ENCODE measurements at regions not wholly inside any gene's neighbourhood (a gene's known extent, or its start where the extent isn't known, plus 50 kb on each side); places are given as distances from the start of the nearest gene placed in this dataset.

DNA sequence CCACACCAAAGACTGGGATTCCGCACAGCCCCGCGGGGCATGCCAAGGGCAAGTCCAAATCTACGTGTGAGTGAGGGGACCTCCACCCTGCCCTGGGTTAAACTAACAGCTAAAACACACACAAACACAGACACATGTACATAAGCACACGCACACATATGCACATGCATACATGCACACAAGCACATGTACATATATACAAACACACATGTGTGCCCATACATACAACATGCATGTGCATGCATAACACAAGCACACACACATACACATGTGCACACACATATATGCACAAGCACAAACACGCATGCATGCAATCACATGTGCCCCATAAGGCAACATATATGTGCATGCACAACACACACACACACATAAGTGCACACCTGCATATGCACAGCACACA lies 136.7 kb downstream of the SOX1 start:
- TF ChIP-seq, protein P1, sequence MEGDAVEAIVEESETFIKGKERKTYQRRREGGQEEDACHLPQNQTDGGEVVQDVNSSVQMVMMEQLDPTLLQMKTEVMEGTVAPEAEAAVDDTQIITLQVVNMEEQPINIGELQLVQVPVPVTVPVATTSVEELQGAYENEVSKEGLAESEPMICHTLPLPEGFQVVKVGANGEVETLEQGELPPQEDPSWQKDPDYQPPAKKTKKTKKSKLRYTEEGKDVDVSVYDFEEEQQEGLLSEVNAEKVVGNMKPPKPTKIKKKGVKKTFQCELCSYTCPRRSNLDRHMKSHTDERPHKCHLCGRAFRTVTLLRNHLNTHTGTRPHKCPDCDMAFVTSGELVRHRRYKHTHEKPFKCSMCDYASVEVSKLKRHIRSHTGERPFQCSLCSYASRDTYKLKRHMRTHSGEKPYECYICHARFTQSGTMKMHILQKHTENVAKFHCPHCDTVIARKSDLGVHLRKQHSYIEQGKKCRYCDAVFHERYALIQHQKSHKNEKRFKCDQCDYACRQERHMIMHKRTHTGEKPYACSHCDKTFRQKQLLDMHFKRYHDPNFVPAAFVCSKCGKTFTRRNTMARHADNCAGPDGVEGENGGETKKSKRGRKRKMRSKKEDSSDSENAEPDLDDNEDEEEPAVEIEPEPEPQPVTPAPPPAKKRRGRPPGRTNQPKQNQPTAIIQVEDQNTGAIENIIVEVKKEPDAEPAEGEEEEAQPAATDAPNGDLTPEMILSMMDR (conservative IDR thresholded peaks at IDR 0.05): no peak
- no peak for TF ChIP-seq EZH2 (IDR thresholded peaks at IDR 0.05; ENCODE audit: low read depth)

Data from PC-9 (cell line).